ENCODE measurements at regions not wholly inside any gene's neighbourhood (a gene's known extent, or its start where the extent isn't known, plus 50 kb on each side); places are given as distances from the start of the nearest gene placed in this dataset.

- in situ Hi-C loops (cut with HindIII; ENCODE audit: extremely low pct_ligation_motif_present, low pct_unique_long_range_greater_than_20kb): no loop called here
- H3K36me3 ChIP-seq (replicated peaks in 1 of 2; ENCODE audit: control insufficient read depth in 1 of 2, insufficient read depth in 2 of 2, low read length in 2 of 2): no peaks in the 10 kb centered on the region
- no peaks in the 10 kb centered on the region for H4K20me1 ChIP-seq (ENCODE audit: insufficient read depth, low read length)
- ATAC-seq: peak; percentile 11; the same call in 1 of the 3 replicates
- no peak overlapping the region for H3K9ac ChIP-seq (ENCODE audit: insufficient read depth, low read depth, low read length)
- H3K27me3 ChIP-seq (ENCODE audit: control insufficient read depth in 1 of 2, insufficient read depth in 2 of 2, low read length in 2 of 2): no peaks in the 10 kb centered on the region
- FAIRE-seq: no peak
- ChIA-PET CTCF (ENCODE audit: low intra/inter-chr PET ratio, low total read pairs) (no interaction called here), POLR2A (interaction anchor here (0.6 to 9.8 kb wide), 2 partner anchors 11 to 27 kb away, joined by 3 to 117 read pairs; no protein-coding TSS in a partner anchor)
- intact Hi-C loops (cut with micrococcal nuclease; ENCODE audit: unreplicated experiment): loop anchor here (10.0 kb wide), 1 partner anchor 128 kb away; no protein-coding TSS in a partner anchor
- WGBS (ENCODE audit: low lambda C conversion rate): 93% methylated on average over 6 of the region's 6 CpGs
- H3K4me2 ChIP-seq (ENCODE audit: low read depth, low read length): no peak overlapping the region
- no peaks in the 10 kb centered on the region for H3K9me3 ChIP-seq (ENCODE audit: low read length)
- BruUV-seq (replicated peaks): no TSS peak
- peak overlapping the region; percentile 80 for H3K27ac ChIP-seq (ENCODE audit: extremely low read length, insufficient read depth, low read length)
- DNase-seq (ENCODE audit: low spot score): peak; percentile 32
- no peak overlapping the region for H3K4me3 ChIP-seq (replicated peaks in 1 of 3; ENCODE audit: insufficient read depth in 1 of 3, low read depth in 2 of 3, low read length in 3 of 3)
- H2AFZ ChIP-seq (ENCODE audit: low read length): no peak overlapping the region
- H3K4me1 ChIP-seq (ENCODE audit: insufficient read depth, low read length): peaks cover 90% of the 10 kb centered on the region
- no peaks in the 10 kb centered on the region for H3K79me2 ChIP-seq (ENCODE audit: insufficient read depth, low read length)
- TF ChIP-seq KLF13 (CRISPR knock-in tag; IDR thresholded peaks at IDR 0.05) (no peak), ZNF619 (CRISPR knock-in tag; IDR thresholded peaks at IDR 0.05) (0 out of 2 replicates have a peak, but pooled peaks have one; percentile 30), ZBTB44 (CRISPR knock-in tag; IDR thresholded peaks at IDR 0.05) (no peak), HCFC1 (IDR thresholded peaks at IDR 0.05; ENCODE audit: low read depth, low read length) (no peak), MAZ (IDR thresholded peaks at IDR 0.05; ENCODE audit: borderline replicate concordance, low read depth, low read length) (no peak), MAZ (CRISPR knock-in tag; IDR thresholded peaks at IDR 0.05; ENCODE audit: low read depth) (no peak), ZUFSP (CRISPR knock-in tag; IDR thresholded peaks at IDR 0.05; ENCODE audit: borderline replicate concordance) (no peak), ZNF773 (CRISPR knock-in tag; IDR thresholded peaks at IDR 0.05; ENCODE audit: borderline replicate concordance) (no peak), ZNF749 (CRISPR knock-in tag; IDR thresholded peaks at IDR 0.05; ENCODE audit: borderline replicate concordance) (no peak), SALL2 (CRISPR knock-in tag; IDR thresholded peaks at IDR 0.05) (no peak), ZNF550 (CRISPR knock-in tag; IDR thresholded peaks at IDR 0.05; ENCODE audit: borderline replicate concordance) (no peak), ZKSCAN1 (IDR thresholded peaks at IDR 0.05; ENCODE audit: low read length) (no peak), ZMYM4 (CRISPR knock-in tag; IDR thresholded peaks at IDR 0.05) (no peak), ZNF577 (CRISPR knock-in tag; IDR thresholded peaks at IDR 0.05; ENCODE audit: borderline replicate concordance, low read depth) (no peak)
- TF ChIP-seq, protein P1, sequence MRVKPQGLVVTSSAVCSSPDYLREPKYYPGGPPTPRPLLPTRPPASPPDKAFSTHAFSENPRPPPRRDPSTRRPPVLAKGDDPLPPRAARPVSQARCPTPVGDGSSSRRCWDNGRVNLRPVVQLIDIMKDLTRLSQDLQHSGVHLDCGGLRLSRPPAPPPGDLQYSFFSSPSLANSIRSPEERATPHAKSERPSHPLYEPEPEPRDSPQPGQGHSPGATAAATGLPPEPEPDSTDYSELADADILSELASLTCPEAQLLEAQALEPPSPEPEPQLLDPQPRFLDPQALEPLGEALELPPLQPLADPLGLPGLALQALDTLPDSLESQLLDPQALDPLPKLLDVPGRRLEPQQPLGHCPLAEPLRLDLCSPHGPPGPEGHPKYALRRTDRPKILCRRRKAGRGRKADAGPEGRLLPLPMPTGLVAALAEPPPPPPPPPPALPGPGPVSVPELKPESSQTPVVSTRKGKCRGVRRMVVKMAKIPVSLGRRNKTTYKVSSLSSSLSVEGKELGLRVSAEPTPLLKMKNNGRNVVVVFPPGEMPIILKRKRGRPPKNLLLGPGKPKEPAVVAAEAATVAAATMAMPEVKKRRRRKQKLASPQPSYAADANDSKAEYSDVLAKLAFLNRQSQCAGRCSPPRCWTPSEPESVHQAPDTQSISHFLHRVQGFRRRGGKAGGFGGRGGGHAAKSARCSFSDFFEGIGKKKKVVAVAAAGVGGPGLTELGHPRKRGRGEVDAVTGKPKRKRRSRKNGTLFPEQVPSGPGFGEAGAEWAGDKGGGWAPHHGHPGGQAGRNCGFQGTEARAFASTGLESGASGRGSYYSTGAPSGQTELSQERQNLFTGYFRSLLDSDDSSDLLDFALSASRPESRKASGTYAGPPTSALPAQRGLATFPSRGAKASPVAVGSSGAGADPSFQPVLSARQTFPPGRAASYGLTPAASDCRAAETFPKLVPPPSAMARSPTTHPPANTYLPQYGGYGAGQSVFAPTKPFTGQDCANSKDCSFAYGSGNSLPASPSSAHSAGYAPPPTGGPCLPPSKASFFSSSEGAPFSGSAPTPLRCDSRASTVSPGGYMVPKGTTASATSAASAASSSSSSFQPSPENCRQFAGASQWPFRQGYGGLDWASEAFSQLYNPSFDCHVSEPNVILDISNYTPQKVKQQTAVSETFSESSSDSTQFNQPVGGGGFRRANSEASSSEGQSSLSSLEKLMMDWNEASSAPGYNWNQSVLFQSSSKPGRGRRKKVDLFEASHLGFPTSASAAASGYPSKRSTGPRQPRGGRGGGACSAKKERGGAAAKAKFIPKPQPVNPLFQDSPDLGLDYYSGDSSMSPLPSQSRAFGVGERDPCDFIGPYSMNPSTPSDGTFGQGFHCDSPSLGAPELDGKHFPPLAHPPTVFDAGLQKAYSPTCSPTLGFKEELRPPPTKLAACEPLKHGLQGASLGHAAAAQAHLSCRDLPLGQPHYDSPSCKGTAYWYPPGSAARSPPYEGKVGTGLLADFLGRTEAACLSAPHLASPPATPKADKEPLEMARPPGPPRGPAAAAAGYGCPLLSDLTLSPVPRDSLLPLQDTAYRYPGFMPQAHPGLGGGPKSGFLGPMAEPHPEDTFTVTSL (CRISPR knock-in tag; IDR thresholded peaks at IDR 0.05; ENCODE audit: borderline replicate concordance): no peak
These were observed 349.7 kb downstream of the BUD13 start for GRCh38 chr11:116422956-116423600.

Data from HepG2 (cell line).